ENCODE measurements at regions not wholly inside any gene's neighbourhood (a gene's known extent, or its start where the extent isn't known, plus 50 kb on each side); places are given as distances from the start of the nearest gene placed in this dataset.
"Not testable (repeated sequence)": the region's sequence is repeated elsewhere in the genome, so short reads cannot be mapped to it uniquely, and the experiment has no call there.

GRCh38 chr14:43591776-43592175, 915.3 kb downstream of the FSCB start:
- no peak for DNase-seq (ENCODE audit: low read depth in 4 of 4, low spot score in 1 of 4)

GRCh38 chr14:43587183-43587582, 919.9 kb downstream of the FSCB start:
- DNase-seq (ENCODE audit: low read depth in 4 of 4, low spot score in 1 of 4): no peak

GRCh38 chr14:43579671-43580070, 927.4 kb downstream of the FSCB start:
- no peak for DNase-seq (ENCODE audit: low read depth in 4 of 4, low spot score in 1 of 4)

- no peak for DNase-seq (ENCODE audit: low read depth in 4 of 4, low spot score in 1 of 4)
These were observed 939.1 kb downstream of the FSCB start for GRCh38 chr14:43568022-43568421.

- DNase-seq (ENCODE audit: low read depth in 4 of 4, low spot score in 1 of 4): no peak
These were observed 958.7 kb downstream of the FSCB start for GRCh38 chr14:43548368-43548767.

GRCh38 chr14:43547596-43547995, 959.5 kb downstream of the FSCB start:
- not testable (repeated sequence) for DNase-seq (ENCODE audit: low read depth in 4 of 4, low spot score in 1 of 4)

- DNase-seq (ENCODE audit: low read depth in 4 of 4, low spot score in 1 of 4): no peak
These were observed 965.7 kb downstream of the FSCB start for GRCh38 chr14:43541356-43541755.

GRCh38 chr14:43540948-43541347, 966.1 kb downstream of the FSCB start:
- DNase-seq (ENCODE audit: low read depth in 4 of 4, low spot score in 1 of 4): no peak

GRCh38 chr14:43539210-43539609, 967.9 kb downstream of the FSCB start:
- no peak for DNase-seq (ENCODE audit: low read depth in 4 of 4, low spot score in 1 of 4)

- DNase-seq (ENCODE audit: low read depth in 4 of 4, low spot score in 1 of 4): no peak
These were observed 971.7 kb downstream of the FSCB start for GRCh38 chr14:43535231-43535838.

- DNase-seq (ENCODE audit: low read depth in 4 of 4, low spot score in 1 of 4): no peak
These were observed 974.2 kb downstream of the FSCB start for GRCh38 chr14:43532825-43533416.

GRCh38 chr14:43528321-43528720, 978.8 kb downstream of the FSCB start:
- no peak for DNase-seq (ENCODE audit: low read depth in 4 of 4, low spot score in 1 of 4)

- no peak for DNase-seq (ENCODE audit: low read depth in 4 of 4, low spot score in 1 of 4)
These were observed 981.4 kb downstream of the FSCB start for GRCh38 chr14:43525658-43526057.

- no peak for DNase-seq (ENCODE audit: low read depth in 4 of 4, low spot score in 1 of 4)
These were observed 984.2 kb downstream of the FSCB start for GRCh38 chr14:43522901-43523300.

- no peak for DNase-seq (ENCODE audit: low read depth in 4 of 4, low spot score in 1 of 4)
These were observed 984.9 kb downstream of the FSCB start for GRCh38 chr14:43522191-43522590.

- no peak for DNase-seq (ENCODE audit: low read depth in 4 of 4, low spot score in 1 of 4)
These were observed 1003.6 kb downstream of the FSCB start for GRCh38 chr14:43503508-43503907.

- not testable (repeated sequence) for DNase-seq (ENCODE audit: low read depth in 4 of 4, low spot score in 1 of 4)
These were observed 1014.7 kb downstream of the FSCB start for GRCh38 chr14:43492359-43492758.

GRCh38 chr14:43483415-43483814, 1023.7 kb downstream of the FSCB start:
- no peak for DNase-seq (ENCODE audit: low read depth in 4 of 4, low spot score in 1 of 4)

GRCh38 chr14:43481864-43482263, 1025.2 kb downstream of the FSCB start:
- DNase-seq (ENCODE audit: low read depth in 4 of 4, low spot score in 1 of 4): no peak

- DNase-seq (ENCODE audit: low read depth in 4 of 4, low spot score in 1 of 4): no peak
These were observed 1026.1 kb downstream of the FSCB start for GRCh38 chr14:43480976-43481375.

GRCh38 chr14:43479596-43480195, 1027.4 kb downstream of the FSCB start:
- no peak for DNase-seq (ENCODE audit: low read depth in 4 of 4, low spot score in 1 of 4)

GRCh38 chr14:43476822-43477221, 1030.3 kb downstream of the FSCB start:
- no peak for DNase-seq (ENCODE audit: low read depth in 4 of 4, low spot score in 1 of 4)

GRCh38 chr14:43475757-43476156, 1031.3 kb downstream of the FSCB start:
- DNase-seq (ENCODE audit: low read depth in 4 of 4, low spot score in 1 of 4): no peak
